K562 (cell line): ENCODE measurements at regions not wholly inside any gene's neighbourhood (a gene's known extent, or its start where the extent isn't known, plus 50 kb on each side); places are given as distances from the start of the nearest gene placed in this dataset.

Experiments
- ATAC-seq: fragments of 200-7000 bp; cut with Tn5 transposase; 3 replicates; pipeline ENCODE4 v1.9.1; 2020; ENCODE audit warnings: moderate library complexity
- BruUV-seq: library from RNA; stranded (reverse); fragments of 400-500 nt; replicated peaks from 2 replicates; lab custom pipeline; 2021; lab: Mats Ljungman, UMichigan
- CTCF ChIA-PET: fragments of 300-600 bp; formaldehyde crosslinking; extraction: SDS; loops from one replicate; lab custom pipeline; 2021; ENCODE audit warnings: low intra/inter-chr PET ratio; lab: Yijun Ruan, JAX
- POLR2A ChIA-PET: fragments of 300-600, 350-650 bp; sonication (Branson Sonifier 250); formaldehyde crosslinking; extraction: SDS; loops from one replicate; lab custom pipeline; 2021; ENCODE audit warnings: antibody characterized with exemption, inconsistent platforms; lab: Yijun Ruan, JAX
- DNase-seq, 4 experiments: peaks; one replicate each; pipeline versions ENCODE4 v3.0.0 to v3.0.0-alpha.2; 2011 to 2018; ENCODE audit warnings: low spot score in 3 of 4, mixed read lengths in 3 of 4; ENCODE audit errors: extremely low read depth in 1 of 4
- FAIRE-seq: peaks from 2 replicates; lab custom pipeline; 2011; peaks lifted over from hg19 to GRCh38; lab: Jason Lieb, UNC
- H2AFZ ChIP-seq: 2 replicates; pipeline ENCODE4 v1.6.0; 2011; ENCODE audit warnings: low read depth, low read length, control low read depth, inconsistent platforms
- H3K27ac ChIP-seq: fragments of 200-600 bp; 3 replicates; pipeline ENCODE4 v1.8.0; 2011; ENCODE audit warnings: low read depth, mild to moderate bottlenecking, control low read depth, inconsistent platforms, low read length, moderate library complexity, mixed read lengths; ENCODE audit errors: extremely low read depth
- H3K27me3 ChIP-seq, 2 experiments: fragments of 300-600 bp in 1 of 2; 2 replicates in 1 of 2; 3 replicates in 1 of 2; pipeline versions ENCODE4 v1.6.0 to v1.8.0; 2011; ENCODE audit warnings: inconsistent platforms in 2 of 2, low read length in 2 of 2, mild to moderate bottlenecking in 1 of 2, mixed read lengths in 1 of 2, moderate library complexity in 1 of 2; ENCODE audit not compliant: control insufficient read depth in 2 of 2, insufficient read depth in 2 of 2
- H3K36me3 ChIP-seq: fragments of 300-600 bp; 3 replicates; pipeline ENCODE4 v1.8.0; 2011; ENCODE audit warnings: mild to moderate bottlenecking, low read length, inconsistent platforms; ENCODE audit not compliant: control insufficient read depth, insufficient read depth
- H3K4me1 ChIP-seq, 2 experiments: fragments of 200-600 bp in 1 of 2; replicated peaks in 1 of 2; 2 replicates in 1 of 2; 3 replicates in 1 of 2; pipeline versions ENCODE4 v1.5.1 to v1.8.0; 2011; ENCODE audit warnings: inconsistent platforms in 2 of 2, low read length in 2 of 2, mild to moderate bottlenecking in 1 of 2, mixed read lengths in 1 of 2, moderate library complexity in 1 of 2; ENCODE audit not compliant: control insufficient read depth in 2 of 2, insufficient read depth in 2 of 2
- H3K4me2 ChIP-seq: 2 replicates; pipeline ENCODE4 v1.6.1; 2011; ENCODE audit warnings: low read length, control low read depth, inconsistent platforms, mixed read lengths; ENCODE audit not compliant: insufficient read depth
- H3K4me3 ChIP-seq: fragments of 200-600 bp; sonication (generic), shearing (Covaris generic); 2 replicates; pipeline ENCODE4 v1.5.1; 2016; ENCODE audit warnings: control low read depth, inconsistent platforms
- H3K79me2 ChIP-seq: fragments of 200-600 bp; 3 replicates; pipeline ENCODE4 v1.8.0; 2011; ENCODE audit warnings: low read length, inconsistent platforms; ENCODE audit not compliant: control insufficient read depth, insufficient read depth
- H3K9ac ChIP-seq, 2 experiments: 2 replicates each; pipeline versions ENCODE4 v1.6.0 to v1.6.1; 2011; ENCODE audit warnings: low read depth in 2 of 2, low read length in 2 of 2, control low read depth in 1 of 2, inconsistent platforms in 1 of 2, mild to moderate bottlenecking in 1 of 2, mixed read lengths in 1 of 2; ENCODE audit not compliant: insufficient read depth in 1 of 2
- H3K9me1 ChIP-seq: one replicate; pipeline ENCODE4 v1.6.0; 2011; ENCODE audit warnings: inconsistent platforms, mild to moderate bottlenecking, low read length, moderate library complexity; ENCODE audit not compliant: control insufficient read depth, insufficient read depth
- H3K9me3 ChIP-seq: replicated peaks from 2 replicates; pipeline ENCODE4 v1.5.1; 2011; ENCODE audit warnings: low read depth, low read length, inconsistent platforms; ENCODE audit not compliant: control insufficient read depth, insufficient read depth
- H4K20me1 ChIP-seq: replicated peaks from 2 replicates; pipeline ENCODE4 v1.6.1; 2011; ENCODE audit warnings: low read length, inconsistent platforms, mixed read lengths; ENCODE audit not compliant: control insufficient read depth, insufficient read depth
- C11orf30 ChIP-seq: fragments of 450-650 bp; IDR thresholded peaks from 2 replicates; pipeline ENCODE4 v1.6.1; 2016; ENCODE audit warnings: low read depth, mild to moderate bottlenecking
- MAFF ChIP-seq: IDR thresholded peaks from 2 replicates; pipeline ENCODE4 v1.6.1; 2012; ENCODE audit warnings: low read length, improper control_type of control experiment
- MAFG ChIP-seq: fragments of 450-650 bp; conservative IDR thresholded peaks from 2 replicates; pipeline ENCODE4 v1.6.1; 2016; ENCODE audit warnings: missing genetic modification characterization, missing compliant biosample characterization
- MEF2A ChIP-seq: IDR thresholded peaks from 2 replicates; pipeline ENCODE4 v1.6.1; 2011; ENCODE audit warnings: low read depth, mild to moderate bottlenecking, low read length, moderate library complexity; ENCODE audit not compliant: control insufficient read depth
- OTX1 ChIP-seq: fragments of 450-650 bp; formaldehyde crosslinking; IDR thresholded peaks from 2 replicates; pipeline ENCODE4 v1.4.0; 2022; ENCODE audit warnings: mild to moderate bottlenecking
- PRMT5 ChIP-seq: sonication (generic); formaldehyde crosslinking; IDR thresholded peaks from 2 replicates; pipeline ENCODE4 v1.5.0; 2020; ENCODE audit warnings: missing genetic modification reagents
- SRF ChIP-seq, 2 experiments: fragments of 250-450, 450-650 bp in 1 of 2; sonication (Bioruptor Pico) in 1 of 2; sonication (generic) in 1 of 2; formaldehyde crosslinking; IDR thresholded peaks; 2 replicates each; pipeline versions ENCODE4 v1.5.0 to v1.5.1; 2020 to 2022; ENCODE audit warnings: mild to moderate bottlenecking in 1 of 2, missing genetic modification reagents in 1 of 2
- ZNF316 ChIP-seq: fragments of 450-650 bp; IDR thresholded peaks from 2 replicates; pipeline ENCODE4 v1.6.1; 2016
- ZNF436 ChIP-seq: fragments of 250-450, 450-650 bp; sonication (Bioruptor Pico); formaldehyde crosslinking; IDR thresholded peaks from 2 replicates; pipeline ENCODE4 v1.7.0; 2020; ENCODE audit warnings: mild to moderate bottlenecking
- WGBS: fragments of 100-300 bp; shearing (Covaris generic); methylation state at CpG from one replicate; pipeline ENCODE4 v1.1.6; 2016; ENCODE audit warnings: low coverage, mixed read lengths; ENCODE audit not compliant: insufficient coverage; ENCODE audit errors: missing lambda C conversion rate; 5-methylcytosine and 5-hydroxymethylcytosine counted together
- in situ Hi-C: fragments of 300-500 bp; cut with MboI; formaldehyde crosslinking; loops from 4 replicates; pipeline ENCODE4 v1.15.0; 2018; ENCODE audit warnings: inconsistent platforms, mixed read lengths
- intact Hi-C: fragments of 100-400 bp; cut with micrococcal nuclease; formaldehyde crosslinking; loops from 2 replicates; pipeline ENCODE4 v1.14.2; 2022
- TF ChIP-seq, protein P1 (sequence below): sonication (generic); formaldehyde crosslinking; IDR thresholded peaks from 2 replicates; pipeline ENCODE4 v1.8.1; 2023; ENCODE audit warnings: missing genetic modification reagents, mild to moderate bottlenecking, borderline replicate concordance
- TF ChIP-seq, protein P2 (sequence below): fragments of 250-450 bp; sonication (Bioruptor Pico); IDR thresholded peaks from 2 replicates; pipeline ENCODE4 v1.5.0; 2021

DNA sequence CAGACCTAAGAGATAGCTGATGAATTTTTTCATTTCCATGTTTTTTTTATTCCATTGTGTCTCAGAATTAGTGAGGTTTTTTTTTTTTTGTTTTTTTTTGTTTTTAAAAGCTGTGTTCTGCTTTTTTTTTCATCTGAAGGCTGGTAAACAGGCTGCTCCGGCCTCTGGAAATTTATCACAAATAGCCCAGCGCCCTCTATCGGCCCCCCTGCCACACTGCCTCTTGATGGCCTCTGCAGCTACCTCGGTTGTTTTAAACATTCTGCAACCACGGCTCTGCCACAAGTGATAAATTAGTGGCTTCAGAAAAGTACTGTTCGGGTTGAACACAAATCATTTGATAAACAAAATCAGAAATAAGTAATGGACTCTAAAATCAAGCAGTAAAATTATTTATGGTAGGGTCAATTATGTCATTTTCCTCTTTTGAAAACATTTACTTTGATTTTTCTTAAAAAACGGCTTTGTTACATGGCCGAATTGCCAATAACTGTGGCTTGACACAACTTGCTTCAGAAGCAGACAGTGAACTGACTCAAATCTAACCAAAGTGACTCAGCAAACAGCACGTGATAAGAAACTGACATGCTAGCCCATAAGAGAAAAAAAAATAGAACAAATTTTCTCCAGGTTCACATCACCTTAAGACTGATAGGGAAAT is 87.8 kb downstream of the RSL24D1 start (continued):
- TF ChIP-seq, protein P1, sequence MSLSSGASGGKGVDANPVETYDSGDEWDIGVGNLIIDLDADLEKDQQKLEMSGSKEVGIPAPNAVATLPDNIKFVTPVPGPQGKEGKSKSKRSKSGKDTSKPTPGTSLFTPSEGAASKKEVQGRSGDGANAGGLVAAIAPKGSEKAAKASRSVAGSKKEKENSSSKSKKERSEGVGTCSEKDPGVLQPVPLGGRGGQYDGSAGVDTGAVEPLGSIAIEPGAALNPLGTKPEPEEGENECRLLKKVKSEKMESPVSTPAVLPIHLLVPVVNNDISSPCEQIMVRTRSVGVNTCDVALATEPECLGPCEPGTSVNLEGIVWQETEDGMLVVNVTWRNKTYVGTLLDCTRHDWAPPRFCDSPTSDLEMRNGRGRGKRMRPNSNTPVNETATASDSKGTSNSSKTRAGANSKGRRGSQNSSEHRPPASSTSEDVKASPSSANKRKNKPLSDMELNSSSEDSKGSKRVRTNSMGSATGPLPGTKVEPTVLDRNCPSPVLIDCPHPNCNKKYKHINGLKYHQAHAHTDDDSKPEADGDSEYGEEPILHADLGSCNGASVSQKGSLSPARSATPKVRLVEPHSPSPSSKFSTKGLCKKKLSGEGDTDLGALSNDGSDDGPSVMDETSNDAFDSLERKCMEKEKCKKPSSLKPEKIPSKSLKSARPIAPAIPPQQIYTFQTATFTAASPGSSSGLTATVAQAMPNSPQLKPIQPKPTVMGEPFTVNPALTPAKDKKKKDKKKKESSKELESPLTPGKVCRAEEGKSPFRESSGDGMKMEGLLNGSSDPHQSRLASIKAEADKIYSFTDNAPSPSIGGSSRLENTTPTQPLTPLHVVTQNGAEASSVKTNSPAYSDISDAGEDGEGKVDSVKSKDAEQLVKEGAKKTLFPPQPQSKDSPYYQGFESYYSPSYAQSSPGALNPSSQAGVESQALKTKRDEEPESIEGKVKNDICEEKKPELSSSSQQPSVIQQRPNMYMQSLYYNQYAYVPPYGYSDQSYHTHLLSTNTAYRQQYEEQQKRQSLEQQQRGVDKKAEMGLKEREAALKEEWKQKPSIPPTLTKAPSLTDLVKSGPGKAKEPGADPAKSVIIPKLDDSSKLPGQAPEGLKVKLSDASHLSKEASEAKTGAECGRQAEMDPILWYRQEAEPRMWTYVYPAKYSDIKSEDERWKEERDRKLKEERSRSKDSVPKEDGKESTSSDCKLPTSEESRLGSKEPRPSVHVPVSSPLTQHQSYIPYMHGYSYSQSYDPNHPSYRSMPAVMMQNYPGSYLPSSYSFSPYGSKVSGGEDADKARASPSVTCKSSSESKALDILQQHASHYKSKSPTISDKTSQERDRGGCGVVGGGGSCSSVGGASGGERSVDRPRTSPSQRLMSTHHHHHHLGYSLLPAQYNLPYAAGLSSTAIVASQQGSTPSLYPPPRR (CRISPR knock-in tag) = no peak
- TF ChIP-seq PRMT5 (CRISPR knock-in tag) (no peak), ZNF436 (no peak), SRF (CRISPR knock-in tag; IDR thresholded peaks at IDR 0.05) (no peak)

DNA sequence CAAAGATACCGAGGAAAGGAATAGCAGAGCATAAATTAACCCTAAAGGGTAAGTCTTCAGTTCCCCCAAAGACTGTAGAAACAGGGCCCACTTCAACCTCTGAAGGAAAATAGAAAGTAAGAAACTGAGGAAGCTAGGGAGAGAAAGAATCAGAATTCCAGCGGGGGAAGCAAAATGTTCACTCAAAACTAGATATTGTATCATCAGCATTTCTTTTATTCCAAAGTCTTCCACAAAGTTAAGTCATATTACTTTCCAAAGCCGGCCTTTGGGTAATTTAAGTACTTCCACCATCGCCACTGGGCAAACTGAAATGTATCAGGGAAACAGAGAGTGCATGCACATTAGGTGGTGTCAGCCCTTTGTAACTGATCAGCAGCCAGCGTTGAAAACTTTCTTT is 88.3 kb downstream of the RSL24D1 start:
- WGBS = 32% methylated on average over 5 of the region's 5 CpGs
- POLR2A ChIA-PET = interaction anchor here (0.9 kb wide), 1 partner anchor 10 kb away, joined by 4 read pairs; no protein-coding TSS in a partner anchor
- CTCF ChIA-PET = no interaction called here
- TF ChIP-seq ZNF316 (peak; percentile 87), MAFF (peak; percentile 22; the same call in 1 of the 2 replicates), OTX1 (no peak), MEF2A (no peak), C11orf30 (peak; percentile 70), MAFG (tag) (peak; percentile 50; the same call in 1 of the 2 replicates)
- TF ChIP-seq, protein P2, sequence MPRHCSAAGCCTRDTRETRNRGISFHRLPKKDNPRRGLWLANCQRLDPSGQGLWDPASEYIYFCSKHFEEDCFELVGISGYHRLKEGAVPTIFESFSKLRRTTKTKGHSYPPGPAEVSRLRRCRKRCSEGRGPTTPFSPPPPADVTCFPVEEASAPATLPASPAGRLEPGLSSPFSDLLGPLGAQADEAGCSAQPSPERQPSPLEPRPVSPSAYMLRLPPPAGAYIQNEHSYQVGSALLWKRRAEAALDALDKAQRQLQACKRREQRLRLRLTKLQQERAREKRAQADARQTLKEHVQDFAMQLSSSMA (CRISPR knock-in tag) = no peak
- no TSS peak for BruUV-seq
- Histone ChIP-seq H3K4me3 (no peak overlapping the region), H3K79me2 (no peaks in the 10 kb centered on the region), H2AFZ (peak overlapping the region; percentile 56; the same call in 1 of the 2 replicates), H3K9me3 (no peaks in the 10 kb centered on the region), H4K20me1 (no peaks in the 10 kb centered on the region), H3K36me3 (no peaks in the 10 kb centered on the region), H3K27me3 (no peaks in the 10 kb centered on the region), H3K9ac (no peak overlapping the region), H3K27ac (no peak overlapping the region), H3K4me1 (peaks cover 0 to 8% of the 10 kb centered on the region in 2 experiments; a peak in 2 of 5 replicates), H3K9me1 (no peaks in the 10 kb centered on the region), H3K4me2 (no peak overlapping the region)
- intact Hi-C loops (loop anchor here (2.0 to 5.0 kb wide), 3 partner anchors 59 to 329 kb away; no protein-coding TSS in a partner anchor), in situ Hi-C loops (no loop called here)
- no peak for DNase-seq
- FAIRE-seq = no peak
- ATAC-seq = no peak
